OCI-LY3 (cell line): ENCODE measurements at regions not wholly inside any gene's neighbourhood (a gene's known extent, or its start where the extent isn't known, plus 50 kb on each side); places are given as distances from the start of the nearest gene placed in this dataset.
A peak's percentile ranks its signal among the peaks of the same experiment; 100 is the strongest.

ENCODE experiments used
- H2AFZ ChIP-seq: fragments of 200-600, 300-600 bp; shearing (Covaris generic); 2 replicates; pipeline ENCODE4 v1.6.0; 2014; ENCODE audit warnings: antibody characterized with exemption, low read depth, low read length
- H3K27ac ChIP-seq: fragments of 200-600, 300-600 bp; sonication (generic); 2 replicates; pipeline ENCODE4 v1.5.1; 2014; ENCODE audit warnings: mild to moderate bottlenecking, low read length, moderate library complexity, mixed read lengths
- H3K27me3 ChIP-seq: fragments of 200-600, 300-600 bp; sonication (generic); 2 replicates; pipeline ENCODE4 v1.6.1; 2014; ENCODE audit warnings: low read depth, low read length, mixed read lengths
- H3K36me3 ChIP-seq: fragments of 200-600, 300-600 bp; sonication (generic); replicated peaks from 2 replicates; pipeline ENCODE3; 2014; ENCODE audit warnings: low read depth, low read length, mixed read lengths
- H3K4me1 ChIP-seq: fragments of 300-600, 200-600 bp; sonication (generic); 2 replicates; pipeline ENCODE4 v1.6.1; 2014; ENCODE audit warnings: low read length, mixed read lengths
- H3K4me2 ChIP-seq: fragments of 200-600, 300-600 bp; sonication (generic); 2 replicates; pipeline ENCODE4 v1.6.1; 2014; ENCODE audit warnings: low read length, mixed read lengths
- H3K4me3 ChIP-seq: fragments of 300-600, 200-600 bp; sonication (generic); 2 replicates; pipeline ENCODE4 v1.5.1; 2014; ENCODE audit warnings: antibody characterized with exemption, mild to moderate bottlenecking, low read length, moderate library complexity
- H3K79me2 ChIP-seq: fragments of 300-600, 200-600 bp; shearing (Covaris generic); 2 replicates; pipeline ENCODE4 v1.6.1; 2014; ENCODE audit warnings: mild to moderate bottlenecking, low read length, mixed read lengths
- H3K9ac ChIP-seq: fragments of 300-600, 200-600 bp; shearing (Covaris generic); 2 replicates; pipeline ENCODE4 v1.6.0; 2014; ENCODE audit warnings: mild to moderate bottlenecking, low read length, moderate library complexity
- H3K9me3 ChIP-seq: fragments of 200-600, 300-600 bp; shearing (Covaris generic); 2 replicates; pipeline ENCODE4 v1.6.1; 2014; ENCODE audit warnings: low read length, mixed read lengths; ENCODE audit not compliant: insufficient read depth
- H4K20me1 ChIP-seq: fragments of 200-600, 300-600 bp; sonication (generic); 2 replicates; pipeline ENCODE4 v1.6.1; 2016; ENCODE audit warnings: low read length, mixed read lengths; ENCODE audit not compliant: insufficient read depth
- EZH2phosphoT487 ChIP-seq: fragments of 200-600 bp; shearing (Covaris generic); IDR thresholded peaks from 2 replicates; pipeline ENCODE4 v1.6.1; 2018; ENCODE audit warnings: antibody characterized with exemption, mixed run types, low read depth
- TF ChIP-seq, protein P1 (sequence below): fragments of 200-600, 300-600 bp; sonication (generic); IDR thresholded peaks from 2 replicates; pipeline ENCODE4 v1.5.1; 2014; ENCODE audit warnings: antibody characterized with exemption, low read length, low read depth

DNA sequence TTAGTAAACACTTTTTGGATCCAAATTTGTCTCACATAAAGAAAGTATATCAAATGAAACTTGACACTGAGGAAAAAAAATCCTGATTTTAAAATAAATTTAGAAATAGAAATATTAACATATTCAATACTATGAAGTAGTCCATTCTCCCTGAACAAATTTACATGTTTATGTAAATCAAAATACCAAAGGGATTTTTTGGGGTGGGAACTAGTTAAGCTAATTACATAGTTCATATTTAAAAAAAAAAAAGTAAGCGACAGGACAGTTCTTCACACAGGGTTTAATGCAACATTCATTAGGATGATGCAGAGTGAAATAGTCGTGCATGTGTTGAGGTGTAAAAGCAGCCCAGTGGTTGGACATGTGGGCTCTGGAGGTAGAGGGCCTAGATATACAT lies 433.5 kb upstream of the B3GALT2 start:
- Histone ChIP-seq H3K4me2 (no peak overlapping the region), H3K27ac (no peak overlapping the region), H3K4me3 (no peak overlapping the region), H3K27me3 (no peaks in the 10 kb centered on the region), H3K4me1 (peaks cover 6% of the 10 kb centered on the region), H2AFZ (no peak overlapping the region), H3K9me3 (no peaks in the 10 kb centered on the region), H3K36me3 (no peaks in the 10 kb centered on the region), H4K20me1 (no peaks in the 10 kb centered on the region), H3K9ac (no peak overlapping the region), H3K79me2 (no peaks in the 10 kb centered on the region)
- TF ChIP-seq EZH2phosphoT487, result no peak

DNA sequence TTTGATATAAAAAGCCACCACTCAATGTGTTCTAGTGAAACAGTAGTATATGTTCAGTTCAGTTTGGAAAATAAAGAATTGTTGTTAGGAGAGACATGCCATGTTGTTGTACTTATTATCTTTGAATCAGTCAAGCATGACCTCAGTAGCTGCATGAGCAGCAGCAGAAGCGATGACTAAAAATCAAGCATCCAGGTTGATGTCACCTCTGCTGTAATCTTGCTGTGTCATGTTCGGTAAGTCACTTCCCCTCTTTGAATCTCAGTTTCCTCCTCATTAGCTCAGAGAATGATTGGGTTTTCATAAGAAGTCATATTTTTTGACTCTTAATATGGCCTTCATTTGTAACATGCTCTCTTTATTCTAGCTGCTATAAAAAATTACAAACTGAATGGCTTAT lies 428.4 kb upstream of the B3GALT2 start:
- Histone ChIP-seq H3K4me3 (no peak overlapping the region), H3K79me2 (no peaks in the 10 kb centered on the region), H3K9ac (no peak overlapping the region), H3K27ac (peak overlapping the region; percentile 40), H4K20me1 (no peaks in the 10 kb centered on the region), H3K9me3 (no peaks in the 10 kb centered on the region), H3K4me2 (peak overlapping the region; percentile 5), H3K36me3 (peaks cover 7% of the 10 kb centered on the region), H3K4me1 (peaks cover 18% of the 10 kb centered on the region), H3K27me3 (no peaks in the 10 kb centered on the region), H2AFZ (peak overlapping the region; percentile 66)
- TF ChIP-seq, protein P1, sequence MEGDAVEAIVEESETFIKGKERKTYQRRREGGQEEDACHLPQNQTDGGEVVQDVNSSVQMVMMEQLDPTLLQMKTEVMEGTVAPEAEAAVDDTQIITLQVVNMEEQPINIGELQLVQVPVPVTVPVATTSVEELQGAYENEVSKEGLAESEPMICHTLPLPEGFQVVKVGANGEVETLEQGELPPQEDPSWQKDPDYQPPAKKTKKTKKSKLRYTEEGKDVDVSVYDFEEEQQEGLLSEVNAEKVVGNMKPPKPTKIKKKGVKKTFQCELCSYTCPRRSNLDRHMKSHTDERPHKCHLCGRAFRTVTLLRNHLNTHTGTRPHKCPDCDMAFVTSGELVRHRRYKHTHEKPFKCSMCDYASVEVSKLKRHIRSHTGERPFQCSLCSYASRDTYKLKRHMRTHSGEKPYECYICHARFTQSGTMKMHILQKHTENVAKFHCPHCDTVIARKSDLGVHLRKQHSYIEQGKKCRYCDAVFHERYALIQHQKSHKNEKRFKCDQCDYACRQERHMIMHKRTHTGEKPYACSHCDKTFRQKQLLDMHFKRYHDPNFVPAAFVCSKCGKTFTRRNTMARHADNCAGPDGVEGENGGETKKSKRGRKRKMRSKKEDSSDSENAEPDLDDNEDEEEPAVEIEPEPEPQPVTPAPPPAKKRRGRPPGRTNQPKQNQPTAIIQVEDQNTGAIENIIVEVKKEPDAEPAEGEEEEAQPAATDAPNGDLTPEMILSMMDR, result no peak
- TF ChIP-seq EZH2phosphoT487, result no peak

DNA sequence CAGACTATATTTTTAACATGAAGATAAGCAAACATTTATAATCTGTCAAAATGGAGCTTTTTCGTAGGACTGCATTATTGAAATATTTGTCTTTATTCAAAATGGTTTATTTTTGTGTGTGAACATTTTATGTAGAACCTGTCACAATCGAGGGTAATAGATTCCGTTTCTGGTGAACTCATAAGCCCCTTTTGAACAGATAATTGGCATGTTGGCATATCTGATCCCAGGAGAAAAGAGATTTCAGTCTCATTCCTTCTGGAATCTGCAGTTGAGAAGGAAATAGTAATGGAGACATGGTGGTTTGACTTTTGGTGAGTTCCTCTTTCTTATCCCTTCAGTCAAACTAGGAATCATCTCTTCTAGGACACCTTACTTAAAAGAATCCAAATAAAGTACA lies 427.9 kb upstream of the B3GALT2 start:
- TF ChIP-seq, protein P1, result no peak
- TF ChIP-seq EZH2phosphoT487, result no peak
- Histone ChIP-seq H3K4me3 (no peak overlapping the region), H2AFZ (no peak overlapping the region), H3K9ac (no peak overlapping the region), H3K27ac (peak overlapping the region; percentile 40; the same call in 1 of the 2 replicates), H3K36me3 (peaks cover 7% of the 10 kb centered on the region), H3K4me2 (peak overlapping the region; percentile 5), H3K27me3 (no peaks in the 10 kb centered on the region), H4K20me1 (no peaks in the 10 kb centered on the region), H3K9me3 (no peaks in the 10 kb centered on the region), H3K4me1 (peaks cover 18% of the 10 kb centered on the region), H3K79me2 (no peaks in the 10 kb centered on the region)

DNA sequence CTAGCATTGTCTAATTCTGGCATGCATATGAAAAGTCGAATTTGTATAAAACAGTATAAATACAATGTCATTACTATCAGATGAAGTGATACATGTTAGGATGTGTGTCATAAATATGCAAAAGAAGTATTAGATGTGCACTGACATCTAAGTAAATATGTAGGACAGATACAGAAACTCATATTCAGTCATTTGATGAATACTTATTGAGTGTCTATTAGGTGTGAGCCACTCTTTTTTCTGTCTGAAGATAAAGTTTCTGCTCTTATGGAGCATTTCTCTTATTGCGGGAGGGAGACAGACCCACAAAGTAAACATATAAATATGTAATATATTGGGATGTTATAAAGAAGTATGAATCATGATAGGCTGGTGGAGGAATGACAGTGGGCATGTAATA lies 426.6 kb upstream of the B3GALT2 start:
- peak overlapping the region; percentile 24; the same call in 1 of the 2 replicates for H2AFZ ChIP-seq
- no peaks in the 10 kb centered on the region for H3K27me3 ChIP-seq
- H3K9ac ChIP-seq, result no peak overlapping the region
- no peaks in the 10 kb centered on the region for H3K79me2 ChIP-seq
- no peaks in the 10 kb centered on the region for H4K20me1 ChIP-seq
- H3K27ac ChIP-seq, result no peak overlapping the region
- H3K36me3 ChIP-seq, result peaks cover 7% of the 10 kb centered on the region
- H3K4me1 ChIP-seq, result peaks cover 18% of the 10 kb centered on the region
- no peak overlapping the region for H3K4me3 ChIP-seq
- TF ChIP-seq, protein P1, result no peak
- no peak for TF ChIP-seq EZH2phosphoT487
- no peaks in the 10 kb centered on the region for H3K9me3 ChIP-seq
- no peak overlapping the region for H3K4me2 ChIP-seq

DNA sequence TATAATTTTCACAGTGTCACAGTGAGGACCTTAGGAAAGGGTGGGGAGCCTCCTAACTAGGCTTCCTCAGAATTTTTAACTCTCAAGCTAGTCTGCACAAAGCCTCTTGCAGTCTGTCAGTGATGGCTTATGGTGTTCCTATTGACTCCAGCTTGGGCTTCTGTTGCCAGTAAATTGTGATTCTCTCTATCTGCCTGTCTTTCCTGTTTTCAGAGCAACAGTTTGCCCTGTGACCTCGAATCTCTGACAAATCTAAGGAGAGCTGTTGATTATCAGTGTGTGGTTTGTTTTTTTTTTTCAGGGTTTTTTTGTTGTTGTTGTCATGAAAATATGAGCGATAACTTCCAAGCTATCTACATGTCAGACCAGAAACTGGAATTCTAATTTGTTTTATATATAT lies 423.2 kb upstream of the B3GALT2 start:
- Histone ChIP-seq H3K27ac (no peak overlapping the region), H3K4me3 (no peak overlapping the region), H2AFZ (no peak overlapping the region), H3K36me3 (peaks cover 7% of the 10 kb centered on the region), H3K27me3 (no peaks in the 10 kb centered on the region), H3K79me2 (no peaks in the 10 kb centered on the region), H3K4me1 (peaks cover 8% of the 10 kb centered on the region), H3K4me2 (no peak overlapping the region), H4K20me1 (no peaks in the 10 kb centered on the region), H3K9ac (no peak overlapping the region), H3K9me3 (no peaks in the 10 kb centered on the region)
- TF ChIP-seq EZH2phosphoT487, result no peak
- TF ChIP-seq, protein P1, result no peak
